MM.1S (cell line): ENCODE measurements at regions not wholly inside any gene's neighbourhood (a gene's known extent, or its start where the extent isn't known, plus 50 kb on each side); places are given as distances from the start of the nearest gene placed in this dataset.

ENCODE experiments used
- EZH2 ChIP-seq: fragments of 300-600 bp; sonication (generic); optimal IDR thresholded peaks from 2 replicates; pipeline ENCODE3; 2017; ENCODE audit warnings: low read depth, mild to moderate bottlenecking, antibody characterized with exemption, low read length, mixed read lengths
- TF ChIP-seq, protein P1 (sequence below): fragments of 300-600 bp; sonication (generic); IDR thresholded peaks from 2 replicates; pipeline ENCODE4 v1.5.1; 2016; ENCODE audit warnings: antibody characterized with exemption, low read length, mixed read lengths

DNA sequence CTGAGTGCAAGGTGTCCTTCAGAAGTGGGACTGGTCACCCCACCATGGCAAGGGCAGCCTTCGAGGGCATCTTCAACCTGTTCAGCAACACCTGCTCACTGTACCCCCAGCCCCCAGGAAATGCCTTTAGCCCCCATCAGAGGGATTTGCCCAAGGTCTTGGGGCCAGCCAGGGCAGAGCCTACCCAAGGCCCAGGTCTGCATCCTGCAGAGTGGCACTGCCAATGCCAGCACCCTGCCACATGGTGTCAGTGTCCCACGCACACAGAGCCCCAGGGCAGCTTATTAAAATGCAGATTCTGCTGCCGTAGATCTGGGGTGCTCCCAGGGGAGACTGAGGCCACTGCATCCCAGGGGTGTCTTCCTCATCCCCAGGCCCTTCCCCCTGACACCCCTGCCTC, 106.2 kb upstream of the KCTD7 start:
- TF ChIP-seq, protein P1, sequence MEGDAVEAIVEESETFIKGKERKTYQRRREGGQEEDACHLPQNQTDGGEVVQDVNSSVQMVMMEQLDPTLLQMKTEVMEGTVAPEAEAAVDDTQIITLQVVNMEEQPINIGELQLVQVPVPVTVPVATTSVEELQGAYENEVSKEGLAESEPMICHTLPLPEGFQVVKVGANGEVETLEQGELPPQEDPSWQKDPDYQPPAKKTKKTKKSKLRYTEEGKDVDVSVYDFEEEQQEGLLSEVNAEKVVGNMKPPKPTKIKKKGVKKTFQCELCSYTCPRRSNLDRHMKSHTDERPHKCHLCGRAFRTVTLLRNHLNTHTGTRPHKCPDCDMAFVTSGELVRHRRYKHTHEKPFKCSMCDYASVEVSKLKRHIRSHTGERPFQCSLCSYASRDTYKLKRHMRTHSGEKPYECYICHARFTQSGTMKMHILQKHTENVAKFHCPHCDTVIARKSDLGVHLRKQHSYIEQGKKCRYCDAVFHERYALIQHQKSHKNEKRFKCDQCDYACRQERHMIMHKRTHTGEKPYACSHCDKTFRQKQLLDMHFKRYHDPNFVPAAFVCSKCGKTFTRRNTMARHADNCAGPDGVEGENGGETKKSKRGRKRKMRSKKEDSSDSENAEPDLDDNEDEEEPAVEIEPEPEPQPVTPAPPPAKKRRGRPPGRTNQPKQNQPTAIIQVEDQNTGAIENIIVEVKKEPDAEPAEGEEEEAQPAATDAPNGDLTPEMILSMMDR = no peak
- TF ChIP-seq EZH2 = no peak
